GM19324 (cell line): ENCODE measurements at regions not wholly inside any gene's neighbourhood (a gene's known extent, or its start where the extent isn't known, plus 50 kb on each side); places are given as distances from the start of the nearest gene placed in this dataset.
A peak's percentile ranks its signal among the peaks of the same experiment; 100 is the strongest.
"Not testable (repeated sequence)": the region's sequence is repeated elsewhere in the genome, so short reads cannot be mapped to it uniquely, and the experiment has no call there.

ENCODE experiments used
- ATAC-seq: cut with Tn5 transposase; IDR thresholded peaks from one replicate; pipeline ENCODE4 v1.9.1; 2021; ENCODE audit warnings: mild to moderate bottlenecking, moderate library complexity; ENCODE audit not compliant: unreplicated experiment, low FRiP score

DNA sequence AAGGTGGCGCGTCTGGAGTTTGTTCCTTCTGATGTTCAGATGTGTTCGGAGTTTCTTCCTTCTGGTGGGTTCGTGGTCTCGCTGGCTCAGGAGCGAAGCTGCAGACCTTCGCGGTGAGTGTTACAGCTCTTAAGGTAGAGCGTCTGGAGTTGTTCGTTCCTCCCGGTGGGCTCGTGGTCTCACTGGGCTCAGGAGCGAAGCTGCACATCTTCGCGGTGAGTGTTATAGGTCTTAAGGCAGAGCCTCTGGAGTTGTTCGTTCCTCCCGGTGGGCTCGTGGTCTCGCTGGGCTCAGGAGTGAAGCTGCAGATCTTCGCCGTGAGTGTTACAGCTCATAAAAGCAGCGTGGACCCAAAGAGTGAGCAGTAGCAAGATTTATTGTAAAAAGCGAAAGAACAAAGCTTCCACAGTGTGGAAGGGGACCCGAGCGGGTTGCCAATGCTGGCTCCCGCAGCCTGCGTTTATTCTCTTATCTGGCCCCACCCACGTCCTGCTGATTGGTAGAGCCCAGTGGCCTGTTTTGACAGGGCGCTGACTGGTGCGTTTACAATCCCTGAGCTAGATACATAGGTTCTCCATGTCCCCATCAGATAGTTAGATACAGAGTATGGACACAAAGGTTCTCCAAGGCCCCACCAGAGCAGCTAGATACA lies 322.5 kb upstream of the KCND2 start:
- ATAC-seq, result not testable (repeated sequence)

DNA sequence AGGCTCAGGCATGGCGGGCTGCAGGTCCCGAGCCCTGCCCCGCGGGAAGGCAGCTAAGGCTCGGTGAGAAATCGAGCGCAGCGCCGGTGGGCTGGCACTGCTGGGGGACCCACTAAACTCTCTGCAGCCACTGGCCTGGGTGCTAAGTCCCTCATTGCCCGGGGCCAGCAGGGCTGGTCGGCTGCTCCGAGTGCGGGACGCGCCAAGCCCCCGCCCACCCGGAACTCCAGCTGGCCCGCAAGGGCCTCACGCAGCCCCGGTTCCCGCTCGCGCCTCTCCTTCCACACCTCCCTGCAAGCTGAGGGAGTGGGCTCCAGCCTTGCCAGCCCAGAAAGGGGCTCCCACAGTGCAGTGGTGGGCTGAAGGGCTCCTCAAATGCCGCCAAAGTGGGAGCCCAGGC lies 321.4 kb upstream of the KCND2 start:
- not testable (repeated sequence) for ATAC-seq

DNA sequence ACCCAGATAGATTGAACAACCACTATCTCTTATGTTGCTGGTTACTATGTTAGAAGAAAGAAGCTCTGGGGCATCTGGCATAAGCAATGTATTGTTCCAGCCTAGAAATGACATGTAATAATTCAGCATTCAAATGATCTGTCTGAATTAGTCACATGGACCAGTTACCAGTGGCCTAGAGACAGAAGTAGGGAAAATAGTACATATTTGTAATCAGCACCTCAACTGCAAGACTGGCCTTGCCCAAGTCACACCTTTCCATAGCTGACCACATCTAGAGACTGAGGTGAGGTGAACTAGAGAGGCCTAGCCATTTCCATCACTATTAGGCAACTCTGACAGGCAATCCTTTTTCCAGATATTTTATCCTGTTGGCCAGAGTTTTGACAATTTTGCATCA lies 315.6 kb upstream of the KCND2 start:
- no peak for ATAC-seq

DNA sequence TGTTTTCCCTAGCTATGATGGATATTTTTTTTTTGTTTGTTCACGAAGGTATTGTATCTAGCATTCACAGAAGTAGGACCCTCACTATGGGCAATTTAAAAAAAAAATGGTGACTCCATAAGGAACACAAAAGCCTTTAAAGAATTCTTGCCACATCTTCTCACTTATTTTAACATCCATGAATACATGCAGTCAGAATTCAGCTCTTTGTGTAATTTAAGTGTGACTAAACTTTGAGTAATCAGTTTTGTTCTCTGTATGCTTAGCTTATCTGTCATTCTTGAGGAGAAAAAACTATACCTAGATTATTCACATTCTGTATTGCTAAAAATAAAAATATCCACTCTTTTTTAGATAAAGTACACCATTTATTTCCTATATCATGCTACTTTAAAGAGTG lies 313.2 kb upstream of the KCND2 start:
- no peak for ATAC-seq

DNA sequence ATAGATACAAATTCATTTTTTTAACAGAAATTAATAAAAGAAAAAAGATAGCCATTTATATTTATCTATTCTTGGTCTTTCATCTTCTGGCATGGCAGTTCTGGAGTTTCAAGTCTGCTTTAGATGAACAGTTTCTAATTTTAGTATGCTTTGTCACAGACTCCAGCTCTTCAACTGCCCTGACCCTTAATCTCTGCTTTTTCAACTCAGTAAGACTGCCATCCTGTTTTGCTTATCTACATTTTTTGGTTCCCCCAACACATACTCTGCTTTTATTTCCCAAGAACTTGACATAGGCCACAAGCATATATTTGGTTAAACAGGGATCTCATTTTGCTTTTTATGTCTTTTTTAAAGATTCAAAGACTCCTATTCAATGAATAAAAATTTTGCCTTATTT lies 309.3 kb upstream of the KCND2 start:
- no peak for ATAC-seq

DNA sequence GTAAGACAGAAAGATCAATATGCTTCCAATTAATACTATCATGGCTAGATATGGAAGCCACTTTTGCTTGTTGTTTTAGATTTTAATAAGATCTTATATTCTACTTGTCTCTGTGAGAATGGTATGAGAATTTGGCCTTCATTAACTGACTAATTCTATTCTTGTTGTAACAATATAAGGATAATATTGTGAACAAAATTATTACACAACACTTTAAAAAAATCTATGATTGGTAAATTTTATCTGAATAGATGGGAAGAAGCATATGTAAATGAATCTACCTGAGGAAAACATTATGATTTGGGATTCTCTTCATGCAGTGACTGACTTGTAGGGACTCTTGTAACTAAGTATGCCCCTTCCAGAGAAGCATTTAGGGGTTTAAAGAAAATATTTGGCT lies 308.9 kb upstream of the KCND2 start:
- no peak for ATAC-seq

DNA sequence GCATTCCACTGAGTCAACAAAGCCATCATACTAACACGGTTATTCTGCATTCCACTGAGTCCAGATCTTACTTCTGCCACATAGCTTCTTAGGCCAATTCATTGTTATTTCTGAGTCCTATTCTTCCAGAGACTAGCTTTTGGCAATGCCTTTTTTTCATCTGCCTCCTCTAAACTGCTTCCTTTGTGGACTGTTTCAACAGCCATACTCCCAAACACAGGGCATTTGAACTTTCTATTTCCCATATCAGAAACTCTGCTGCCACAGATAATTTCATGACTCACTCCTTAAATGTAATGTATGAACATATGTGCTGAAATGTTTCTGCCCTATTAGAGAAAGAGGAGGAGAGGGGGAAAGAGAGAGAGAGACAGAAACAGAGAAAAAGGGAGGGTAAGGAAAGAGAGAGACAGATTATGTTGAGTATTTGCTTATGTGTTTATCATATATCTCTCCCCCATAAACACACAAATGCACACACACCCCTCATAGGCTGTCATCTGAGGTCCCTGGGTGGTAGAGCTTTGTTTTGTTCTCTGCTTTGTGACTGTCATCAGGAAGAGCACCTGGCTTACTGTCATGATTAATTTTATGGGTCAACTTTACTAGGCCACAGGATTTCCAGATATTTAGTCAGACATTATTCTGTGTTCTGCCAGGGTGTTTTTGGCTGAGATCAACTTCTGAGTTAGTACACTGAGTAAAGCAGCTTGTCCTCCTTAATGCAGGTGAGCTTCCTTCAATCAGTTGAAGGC lies 308.0 kb upstream of the KCND2 start:
- ATAC-seq, result no peak

DNA sequence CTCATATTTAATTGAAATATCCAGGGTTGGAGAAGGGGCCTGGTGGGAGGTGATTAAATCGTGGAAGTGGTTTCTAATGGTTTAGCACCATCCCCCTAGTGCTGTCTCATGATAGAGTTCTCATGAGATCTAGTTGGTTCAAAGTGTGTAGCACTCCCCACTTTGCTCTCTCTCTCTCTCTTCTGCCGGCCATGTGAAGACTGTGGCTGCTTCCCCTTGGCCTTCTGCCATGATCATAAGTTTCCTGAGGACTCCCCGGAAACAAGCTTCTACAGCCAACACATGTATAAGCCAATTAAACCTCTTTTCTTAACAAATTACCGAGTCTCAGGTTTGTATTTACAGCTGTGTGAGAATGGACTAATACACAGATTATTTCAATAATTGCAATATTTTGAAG lies 305.8 kb upstream of the KCND2 start:
- ATAC-seq, result no peak

DNA sequence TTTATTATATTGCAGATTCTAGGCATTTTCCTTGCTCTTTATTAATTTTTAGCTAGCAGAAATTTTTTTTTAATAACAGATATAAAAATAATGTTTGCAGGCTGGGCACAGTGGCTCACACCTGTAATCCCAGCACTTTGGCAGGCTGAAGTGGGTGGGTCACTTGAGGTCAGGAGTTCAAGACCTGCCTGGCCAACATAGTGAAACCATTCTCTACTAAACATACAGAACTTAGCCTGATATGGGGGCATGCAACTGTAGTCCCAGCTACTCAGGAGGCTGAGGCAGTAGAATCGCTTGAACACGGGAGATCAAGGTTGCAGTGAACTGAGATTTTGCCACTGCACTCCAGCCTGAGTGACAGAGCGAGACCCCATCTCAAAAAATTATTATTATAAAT lies 304.6 kb upstream of the KCND2 start:
- not testable (repeated sequence) for ATAC-seq

DNA sequence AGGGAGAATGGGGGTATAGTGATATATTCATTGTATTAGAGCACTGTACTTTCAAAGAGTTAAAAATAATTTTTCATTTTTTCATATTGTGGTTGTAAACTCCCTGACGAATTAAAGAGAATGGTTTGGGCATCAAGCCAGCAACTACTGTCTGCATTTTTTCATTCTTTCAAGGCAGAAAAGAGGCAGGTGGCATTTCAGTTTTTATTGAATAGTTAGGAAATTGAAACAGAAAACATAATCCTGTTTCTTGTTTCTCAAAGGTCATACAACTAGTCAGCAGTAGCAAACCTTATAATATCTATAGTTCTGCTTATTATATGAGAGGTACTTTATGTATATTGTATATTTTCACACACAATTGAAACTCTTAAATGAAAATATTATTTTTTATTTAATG lies 303.9 kb upstream of the KCND2 start:
- peak; percentile 63 for ATAC-seq

DNA sequence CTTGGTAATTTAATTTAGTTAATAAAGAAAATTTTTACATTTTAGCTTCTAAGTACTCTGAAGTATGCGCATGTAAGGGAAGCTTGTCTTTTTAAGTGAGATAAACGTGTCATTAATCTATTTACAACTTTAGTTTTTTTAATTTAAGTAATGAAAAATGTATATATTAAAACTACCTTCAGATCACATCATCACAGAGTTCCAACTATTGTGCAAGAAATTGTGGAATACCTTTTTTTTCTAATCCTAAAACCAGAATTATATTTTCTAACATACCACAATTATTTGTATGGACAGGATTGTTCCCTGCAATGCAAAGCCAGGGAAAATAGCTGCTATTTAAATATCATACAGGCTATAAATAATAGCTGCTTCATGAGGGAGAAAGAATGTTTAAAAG lies 303.2 kb upstream of the KCND2 start:
- no peak for ATAC-seq

DNA sequence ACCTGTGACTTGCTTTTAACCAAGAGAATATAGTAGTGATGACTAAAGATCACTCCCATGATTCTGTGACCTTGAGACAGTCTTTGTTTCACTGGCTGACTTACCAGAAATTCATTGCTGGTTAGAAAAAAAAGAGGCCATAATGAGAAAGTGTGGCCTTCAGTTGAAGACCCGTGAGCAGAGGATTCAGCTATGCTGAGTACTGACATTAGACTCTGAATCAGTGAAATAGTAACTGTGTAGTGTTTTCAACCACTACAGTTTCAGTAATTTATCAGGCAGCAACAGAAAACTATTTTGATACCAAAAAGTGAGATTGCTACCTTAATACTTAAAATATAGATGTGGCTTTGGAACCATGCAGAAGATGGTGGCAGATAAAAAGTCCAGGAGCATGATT lies 298.0 kb upstream of the KCND2 start:
- ATAC-seq, result peak; percentile 53

DNA sequence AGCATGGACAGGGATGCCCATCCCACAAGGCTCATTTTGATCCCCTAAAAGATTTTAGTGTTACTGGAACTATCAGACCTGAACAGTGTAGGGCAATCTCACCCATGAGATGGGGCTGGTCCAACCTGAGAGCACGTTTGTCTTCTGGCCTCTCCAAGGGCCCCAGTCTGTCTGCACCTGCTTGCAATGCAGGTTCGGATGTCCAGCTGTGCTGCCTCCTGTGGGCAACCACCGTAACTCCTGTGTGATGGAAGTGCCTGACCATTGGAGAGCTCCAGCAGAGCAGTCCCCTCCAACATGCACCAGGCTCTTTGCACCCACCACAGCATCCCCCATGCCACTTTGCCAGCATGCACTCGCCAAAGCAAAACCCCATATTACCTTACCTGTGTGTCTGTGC lies 290.1 kb upstream of the KCND2 start:
- ATAC-seq, result no peak

DNA sequence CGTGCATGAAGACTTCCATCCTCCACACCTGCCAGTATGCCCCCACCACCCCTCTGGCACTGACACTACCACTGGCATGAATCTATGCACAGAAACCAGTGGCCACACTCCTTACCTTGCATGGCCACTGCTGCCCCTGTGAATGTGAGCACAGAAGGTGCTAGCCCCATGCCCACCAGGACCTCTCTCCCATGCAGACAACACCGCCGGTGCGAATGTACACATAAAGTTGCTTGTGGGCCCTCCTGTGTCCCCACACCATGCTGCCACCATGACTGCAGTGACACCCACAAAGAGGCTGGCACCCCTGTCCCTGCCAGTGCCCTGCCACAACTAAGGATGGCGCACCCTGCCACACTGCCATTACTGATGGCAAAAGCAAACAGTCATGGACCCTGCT lies 289.5 kb upstream of the KCND2 start:
- no peak for ATAC-seq

DNA sequence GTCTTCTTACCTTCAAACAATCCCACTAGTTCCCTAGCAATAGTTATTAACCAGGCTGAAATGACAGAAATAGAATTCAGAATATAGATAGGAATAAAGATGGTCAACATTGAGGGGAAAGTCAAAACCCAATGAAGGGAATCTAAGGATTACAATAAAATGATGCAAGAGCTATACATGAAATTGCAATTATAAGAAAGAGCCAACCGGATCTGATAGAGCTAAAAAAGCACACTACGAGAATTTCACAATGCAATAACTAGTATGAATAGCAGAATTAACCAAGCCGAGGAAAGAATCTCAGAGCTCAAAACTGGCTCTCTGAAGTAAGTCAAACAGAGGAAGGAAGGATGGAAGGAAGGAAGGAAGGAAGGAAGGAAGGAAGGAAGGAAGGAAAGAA lies 288.7 kb upstream of the KCND2 start:
- ATAC-seq, result no peak

DNA sequence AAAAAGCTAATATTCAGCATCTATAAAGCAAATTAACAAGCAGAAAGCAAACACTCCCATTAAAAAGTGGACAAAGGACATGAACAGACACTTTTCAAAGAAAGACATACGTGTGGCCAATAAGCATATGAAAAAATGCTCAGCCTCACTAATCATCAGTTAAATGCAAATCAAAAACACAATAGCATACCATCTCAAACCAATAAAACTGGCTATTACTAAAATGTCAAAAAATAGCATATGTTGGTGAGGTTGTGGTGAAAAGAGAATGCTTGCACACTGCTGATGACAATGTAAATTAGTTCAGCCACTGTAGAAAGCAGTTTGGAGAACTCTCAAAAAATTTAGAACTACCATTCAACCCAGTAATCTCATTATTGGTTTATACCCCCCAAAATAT lies 284.6 kb upstream of the KCND2 start:
- ATAC-seq, result no peak

DNA sequence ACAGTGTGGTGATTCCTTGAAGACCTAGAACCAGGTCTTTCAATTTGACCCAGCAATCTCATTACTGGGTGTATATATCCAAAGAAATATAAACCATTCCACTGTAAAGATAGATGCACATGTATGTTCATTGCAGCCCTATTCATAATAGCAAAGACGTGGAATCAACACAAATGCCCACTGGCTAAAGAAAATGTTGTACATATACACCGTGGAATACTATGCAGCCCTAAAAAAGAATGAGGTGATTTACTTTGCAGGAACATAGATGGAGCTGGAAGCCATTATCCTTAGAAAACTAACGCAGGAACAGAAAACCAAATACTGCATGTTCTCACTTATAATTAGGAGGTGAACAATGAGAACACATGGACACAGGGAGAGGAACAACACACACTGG lies 278.0 kb upstream of the KCND2 start:
- ATAC-seq, result no peak

DNA sequence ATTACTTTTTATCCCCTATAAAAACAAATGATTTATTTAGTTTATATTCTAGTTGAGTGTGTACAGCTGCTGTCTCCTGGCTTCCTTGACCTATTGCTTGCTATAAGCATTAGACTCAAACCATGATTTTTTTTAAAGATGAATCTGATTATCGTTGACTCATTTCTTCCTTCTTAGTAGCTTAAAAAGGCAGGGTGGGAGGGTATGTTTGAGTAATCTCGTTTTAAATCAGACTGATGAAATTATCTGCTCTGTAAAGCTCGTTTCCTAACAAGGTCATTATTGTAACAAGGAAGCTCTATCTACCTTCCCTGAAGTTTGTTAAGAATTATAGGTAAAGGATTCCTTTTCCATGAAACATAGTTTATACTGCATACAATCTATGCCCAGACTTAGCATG lies 276.3 kb upstream of the KCND2 start:
- ATAC-seq, result no peak

DNA sequence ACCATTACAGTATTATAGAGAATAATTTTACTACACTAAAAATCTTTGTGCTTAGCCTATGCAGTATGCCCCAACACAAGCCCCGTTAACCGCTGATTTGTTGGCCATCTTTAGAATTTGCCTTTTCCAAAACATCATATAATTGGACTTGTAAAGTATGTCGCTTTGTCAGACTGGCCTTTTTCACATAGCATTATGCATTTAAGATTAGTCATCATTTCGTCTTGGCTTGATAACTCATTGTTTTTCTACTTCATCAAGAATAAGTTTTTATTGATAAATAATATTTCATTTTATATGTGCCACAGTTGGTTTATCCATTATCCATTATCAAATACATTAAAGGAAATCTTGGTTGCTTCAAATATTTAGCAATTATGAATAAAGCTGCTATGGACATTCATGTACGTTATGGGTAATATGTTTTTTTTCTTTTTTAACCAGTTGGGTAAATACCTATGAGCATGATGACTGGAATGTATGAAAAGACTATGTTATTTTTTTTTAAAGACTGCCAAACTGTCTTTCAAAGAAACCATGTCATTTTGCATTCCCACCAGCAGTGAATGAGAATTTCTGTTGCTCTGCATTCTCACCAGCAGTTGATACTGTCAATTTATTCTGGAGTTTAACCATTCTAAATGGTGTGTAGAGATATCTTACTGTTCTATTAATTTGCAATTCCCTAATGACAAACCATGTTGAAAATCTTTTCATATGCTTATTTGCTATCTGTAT lies 273.1 kb upstream of the KCND2 start:
- no peak for ATAC-seq

DNA sequence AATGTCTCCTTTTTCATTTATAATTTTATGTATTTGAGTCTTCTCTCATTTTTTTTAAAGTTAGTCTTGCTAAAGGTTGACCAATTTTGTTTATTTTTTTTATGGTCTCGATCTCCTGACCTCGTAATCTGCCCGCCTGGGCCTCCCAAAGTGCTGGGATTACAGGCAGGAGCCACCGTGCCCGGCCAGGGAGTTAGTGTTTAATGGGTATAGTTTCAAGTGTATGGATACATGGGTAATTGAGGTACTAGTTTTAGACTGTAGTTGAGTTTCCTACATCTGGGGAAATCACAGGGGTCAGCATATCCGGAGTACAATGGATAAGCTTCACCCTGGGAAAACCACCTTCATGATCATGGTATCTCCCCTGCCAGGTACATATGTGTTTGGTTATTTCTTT lies 267.3 kb upstream of the KCND2 start:
- ATAC-seq, result no peak

DNA sequence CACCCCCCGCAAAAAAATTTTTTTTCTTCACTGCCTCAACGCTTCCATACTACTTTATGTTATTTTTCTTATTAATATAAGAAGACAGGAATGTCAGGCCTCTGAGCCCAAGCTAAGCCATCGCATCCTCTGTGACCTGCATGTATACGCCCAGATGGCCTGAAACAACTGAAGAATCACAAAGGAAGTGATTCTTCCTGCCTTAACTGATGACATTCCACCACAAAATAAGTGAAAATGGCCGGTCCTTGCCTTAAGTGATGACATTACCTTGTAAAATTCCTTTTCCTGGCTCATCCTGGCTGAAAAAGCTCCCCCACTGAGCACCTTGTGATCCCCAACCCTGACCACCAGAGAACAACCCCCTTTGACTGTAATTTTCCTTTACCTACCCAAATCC lies 258.7 kb upstream of the KCND2 start:
- not testable (repeated sequence) for ATAC-seq
